ENCODE measurements at regions not wholly inside any gene's neighbourhood (a gene's known extent, or its start where the extent isn't known, plus 50 kb on each side); places are given as distances from the start of the nearest gene placed in this dataset.

DNA sequence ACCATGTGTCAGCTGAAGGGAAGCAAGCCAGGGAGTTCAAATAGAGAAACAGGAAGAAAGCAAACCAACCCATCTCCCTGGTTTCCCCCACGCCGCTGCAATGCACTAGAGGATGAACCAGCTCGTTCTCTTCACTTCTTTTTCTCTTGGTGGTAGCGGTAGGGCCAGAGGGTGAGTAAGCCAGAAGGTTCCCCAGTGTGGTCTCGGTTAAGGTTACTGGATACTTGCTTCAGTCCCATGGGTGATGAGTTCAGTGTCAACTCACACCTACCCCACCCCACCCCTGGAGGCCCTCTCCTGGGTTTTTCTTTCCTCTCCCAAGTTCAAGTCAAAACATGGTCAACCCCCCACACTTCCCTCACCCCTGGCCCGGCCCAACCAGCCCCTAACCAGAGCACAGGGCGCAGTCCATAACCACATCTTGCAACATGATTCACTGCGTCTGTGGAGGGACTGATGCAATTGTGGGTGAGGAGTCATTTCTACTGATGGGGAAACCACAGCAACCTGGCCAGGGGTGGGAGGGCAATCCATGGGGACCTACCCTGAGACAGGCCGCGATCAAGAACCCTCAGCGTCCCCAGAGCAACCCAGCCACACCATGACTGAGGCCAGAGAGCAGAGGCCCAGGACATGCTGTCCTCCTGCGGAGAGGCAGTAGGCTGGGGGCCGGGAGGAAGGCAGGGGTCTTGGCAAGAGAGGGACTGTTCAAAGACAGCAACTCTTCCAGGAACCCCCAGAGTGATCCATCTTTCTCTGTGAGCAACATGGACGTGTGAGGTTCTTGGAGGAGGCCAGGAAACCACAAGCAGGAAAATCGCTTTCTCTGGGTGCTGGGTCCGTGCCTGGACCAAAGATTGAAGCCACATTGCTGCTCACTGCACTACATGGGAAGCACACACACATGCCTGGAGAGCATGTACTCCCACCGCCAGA, 276.6 kb downstream of the UACA start:
- intact Hi-C loops (cut with micrococcal nuclease; ENCODE audit: unreplicated experiment): loop anchor here (5.0 to 10.0 kb wide), 2 partner anchors 912 to 1009 kb away; no protein-coding TSS in a partner anchor
- POLR2A ChIA-PET (ENCODE audit: low non-redundant PET): no interaction called here

DNA sequence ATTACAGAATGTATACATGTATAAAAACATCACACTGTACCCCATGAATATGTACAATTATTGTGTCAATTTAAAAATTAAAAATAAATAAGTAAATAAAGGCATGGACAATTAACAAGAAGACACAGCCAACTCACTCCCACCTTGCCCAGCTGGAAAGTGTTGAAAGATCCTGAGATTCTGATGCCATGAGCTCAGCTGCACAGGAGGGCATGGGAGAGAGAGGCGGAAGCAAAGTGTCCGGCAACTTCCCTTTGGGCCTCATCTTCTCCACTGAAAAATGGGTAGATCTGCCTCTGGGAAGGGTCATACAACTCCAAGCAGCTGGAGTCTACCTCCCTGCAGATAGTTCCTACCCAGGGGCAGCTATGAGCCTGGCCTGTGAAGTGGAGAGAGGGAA, 277.3 kb downstream of the UACA start:
- no peak for DNase-seq (ENCODE audit: low spot score)
- ChIA-PET POLR2A (ENCODE audit: low non-redundant PET) (no interaction called here), CTCF (no interaction called here)
- no TSS peak for BruUV-seq (replicated peaks)
- Histone ChIP-seq H3K27ac (ENCODE audit: low read depth, low read length, poor library complexity, severe bottlenecking) (no peak overlapping the region), H3K27me3 (replicated peaks; ENCODE audit: insufficient read depth, low read depth, low read length, poor library complexity) (no peaks in the 10 kb centered on the region), H3K9me3 (ENCODE audit: low read depth, low read length, poor library complexity, severe bottlenecking) (no peaks in the 10 kb centered on the region), H3K36me3 (ENCODE audit: insufficient read depth, low read length, poor library complexity, severe bottlenecking) (no peaks in the 10 kb centered on the region), H3K4me1 (ENCODE audit: insufficient read depth, low read length, poor library complexity, severe bottlenecking) (no peaks in the 10 kb centered on the region), H3K4me3 (ENCODE audit: low read depth, low read length, poor library complexity, severe bottlenecking) (no peak overlapping the region)
- TF ChIP-seq CTCF (conservative IDR thresholded peaks at IDR 0.05; ENCODE audit: low read depth, low read length) (no peak), EZH2 (IDR thresholded peaks at IDR 0.05; ENCODE audit: borderline replicate concordance, low read depth, low read length, poor library complexity, severe bottlenecking) (no peak)
- intact Hi-C loops (cut with micrococcal nuclease; ENCODE audit: unreplicated experiment): loop anchor here (5.0 to 10.0 kb wide), 2 partner anchors 911 to 1009 kb away; no protein-coding TSS in a partner anchor

More for the DNA sequence above, 276.6 kb downstream of the UACA start:
- Histone ChIP-seq H3K4me1 (ENCODE audit: insufficient read depth, low read length, poor library complexity, severe bottlenecking) (no peaks in the 10 kb centered on the region), H3K36me3 (ENCODE audit: insufficient read depth, low read length, poor library complexity, severe bottlenecking) (no peaks in the 10 kb centered on the region), H3K27me3 (replicated peaks; ENCODE audit: insufficient read depth, low read depth, low read length, poor library complexity) (no peaks in the 10 kb centered on the region), H3K9me3 (ENCODE audit: low read depth, low read length, poor library complexity, severe bottlenecking) (no peaks in the 10 kb centered on the region), H3K27ac (ENCODE audit: low read depth, low read length, poor library complexity, severe bottlenecking) (no peak overlapping the region), H3K4me3 (ENCODE audit: low read depth, low read length, poor library complexity, severe bottlenecking) (no peak overlapping the region)
- no TSS peak for BruUV-seq (replicated peaks)
- TF ChIP-seq EZH2 (IDR thresholded peaks at IDR 0.05; ENCODE audit: borderline replicate concordance, low read depth, low read length, poor library complexity, severe bottlenecking) (no peak), CTCF (conservative IDR thresholded peaks at IDR 0.05; ENCODE audit: low read depth, low read length) (no peak)
- no peak for DNase-seq (ENCODE audit: low spot score)
- CTCF ChIA-PET: no interaction called here

GRCh38 chr15:70484993-70485392, 278.4 kb downstream of the UACA start:
- DNase-seq (ENCODE audit: low spot score): no peak
- CTCF ChIA-PET: no interaction called here

More at GRCh38 chr15:70484993-70485392, 278.4 kb downstream of the UACA start:
- intact Hi-C loops (cut with micrococcal nuclease; ENCODE audit: unreplicated experiment): loop anchor here (5.0 to 10.0 kb wide), 2 partner anchors 910 to 1008 kb away; no protein-coding TSS in a partner anchor
- H3K27me3 ChIP-seq (replicated peaks; ENCODE audit: insufficient read depth, low read depth, low read length, poor library complexity): no peaks in the 10 kb centered on the region
- POLR2A ChIA-PET (ENCODE audit: low non-redundant PET): no interaction called here
- H3K4me3 ChIP-seq (ENCODE audit: low read depth, low read length, poor library complexity, severe bottlenecking): no peak overlapping the region
- no TSS peak for BruUV-seq (replicated peaks)
- no peaks in the 10 kb centered on the region for H3K9me3 ChIP-seq (ENCODE audit: low read depth, low read length, poor library complexity, severe bottlenecking)
- no peak overlapping the region for H3K27ac ChIP-seq (ENCODE audit: low read depth, low read length, poor library complexity, severe bottlenecking)
- no peaks in the 10 kb centered on the region for H3K4me1 ChIP-seq (ENCODE audit: insufficient read depth, low read length, poor library complexity, severe bottlenecking)
- H3K36me3 ChIP-seq (ENCODE audit: insufficient read depth, low read length, poor library complexity, severe bottlenecking): no peaks in the 10 kb centered on the region
- TF ChIP-seq CTCF (conservative IDR thresholded peaks at IDR 0.05; ENCODE audit: low read depth, low read length) (no peak), EZH2 (IDR thresholded peaks at IDR 0.05; ENCODE audit: borderline replicate concordance, low read depth, low read length, poor library complexity, severe bottlenecking) (no peak)

Measured in A673 (cell line).